Activated naive CD8-positive, alpha-beta T cell treated with anti-CD3 and anti-CD28 coated beads, Interleukin-2, amount 10 ng/mL, durations not matched to agents 7 days and 5 days (primary cell): ENCODE measurements at regions not wholly inside any gene's neighbourhood (a gene's known extent, or its start where the extent isn't known, plus 50 kb on each side); places are given as distances from the start of the nearest gene placed in this dataset.
"Not testable (repeated sequence)": the region's sequence is repeated elsewhere in the genome, so short reads cannot be mapped to it uniquely, and the experiment has no call there.

Experiments
- ATAC-seq: fragments of 150-1000 bp; cut with Tn5 transposase; one replicate; pipeline ENCODE4 v1.10.0; 2021; ENCODE audit warnings: low read depth, moderate library complexity
- POLR2A ChIA-PET: fragments of 350-600 bp; sonication (Branson Sonifier 250); formaldehyde crosslinking; loops from one replicate; lab custom pipeline; 2021; ENCODE audit warnings: antibody characterized with exemption; lab: Charles Lee
- DNase-seq: peaks from one replicate; pipeline ENCODE4 v3.0.0; 2021
- H3K27ac Mint-ChIP-seq: one replicate; pipeline ENCODE4 v1.8.0; 2022; ENCODE audit warnings: mild to moderate bottlenecking, mixed read lengths
- H3K27me3 Mint-ChIP-seq: one replicate; pipeline ENCODE4 v1.8.0; 2022; ENCODE audit warnings: mild to moderate bottlenecking, moderate library complexity, mixed read lengths
- H3K36me3 Mint-ChIP-seq: one replicate; pipeline ENCODE4 v1.8.0; 2021; ENCODE audit warnings: mild to moderate bottlenecking, mixed read lengths
- H3K4me1 Mint-ChIP-seq: one replicate; pipeline ENCODE4 v1.8.0; 2021; ENCODE audit warnings: mixed read lengths
- H3K4me3 Mint-ChIP-seq: one replicate; pipeline ENCODE4 v1.8.0; 2022; ENCODE audit warnings: mild to moderate bottlenecking, moderate library complexity, mixed read lengths
- H3K9me3 Mint-ChIP-seq: one replicate; pipeline ENCODE4 v1.8.0; 2021; ENCODE audit warnings: mixed read lengths

GRCh38 chr2:22055784-22056620 lies 932.2 kb downstream of the TDRD15 start:
- ATAC-seq (no peak), DNase-seq (no peak)
- H3K4me3 Mint-ChIP-seq, result no peak overlapping the region
- no peaks in the 10 kb centered on the region for H3K27me3 Mint-ChIP-seq
- H3K4me1 Mint-ChIP-seq, result no peaks in the 10 kb centered on the region
- H3K9me3 Mint-ChIP-seq, result peaks cover 14% of the 10 kb centered on the region
- H3K27ac Mint-ChIP-seq, result no peak overlapping the region
- H3K36me3 Mint-ChIP-seq, result no peaks in the 10 kb centered on the region
- POLR2A ChIA-PET, result no interaction called here

GRCh38 chr2:22056621-22057132 lies 932.9 kb downstream of the TDRD15 start:
- no peaks in the 10 kb centered on the region for H3K4me1 Mint-ChIP-seq
- DNase-seq (no peak), ATAC-seq (no peak)
- no peaks in the 10 kb centered on the region for H3K27me3 Mint-ChIP-seq
- H3K4me3 Mint-ChIP-seq, result no peak overlapping the region
- no peaks in the 10 kb centered on the region for H3K36me3 Mint-ChIP-seq
- H3K9me3 Mint-ChIP-seq, result peaks cover 9% of the 10 kb centered on the region
- H3K27ac Mint-ChIP-seq, result no peak overlapping the region
- POLR2A ChIA-PET, result no interaction called here

GRCh38 chr2:22062679-22063078 lies 938.9 kb downstream of the TDRD15 start:
- Mint-ChIP-seq H3K4me1 (no peaks in the 10 kb centered on the region), H3K36me3 (no peaks in the 10 kb centered on the region), H3K9me3 (peaks cover 3% of the 10 kb centered on the region), H3K27me3 (no peaks in the 10 kb centered on the region), H3K27ac (no peak overlapping the region), H3K4me3 (no peak overlapping the region)
- DNase-seq (no peak), ATAC-seq (no peak)
- POLR2A ChIA-PET, result no interaction called here

GRCh38 chr2:22076454-22076853 lies 952.7 kb downstream of the TDRD15 start:
- POLR2A ChIA-PET, result no interaction called here
- Mint-ChIP-seq H3K4me1 (no peaks in the 10 kb centered on the region), H3K27ac (no peak overlapping the region), H3K9me3 (peaks cover 8% of the 10 kb centered on the region), H3K36me3 (no peaks in the 10 kb centered on the region), H3K4me3 (no peak overlapping the region), H3K27me3 (no peaks in the 10 kb centered on the region)
- DNase-seq (no peak), ATAC-seq (no peak)

GRCh38 chr2:22078701-22079100 lies 954.9 kb downstream of the TDRD15 start:
- Mint-ChIP-seq H3K36me3 (no peaks in the 10 kb centered on the region), H3K4me1 (no peaks in the 10 kb centered on the region), H3K9me3 (peaks cover 3% of the 10 kb centered on the region), H3K4me3 (no peak overlapping the region), H3K27me3 (no peaks in the 10 kb centered on the region), H3K27ac (no peak overlapping the region)
- DNase-seq (no peak), ATAC-seq (no peak)
- POLR2A ChIA-PET, result no interaction called here

GRCh38 chr2:22079583-22079982 lies 955.8 kb downstream of the TDRD15 start:
- DNase-seq (no peak), ATAC-seq (no peak)
- no peak overlapping the region for H3K4me3 Mint-ChIP-seq
- no peak overlapping the region for H3K27ac Mint-ChIP-seq
- POLR2A ChIA-PET, result no interaction called here
- no peaks in the 10 kb centered on the region for H3K4me1 Mint-ChIP-seq
- no peaks in the 10 kb centered on the region for H3K9me3 Mint-ChIP-seq
- no peaks in the 10 kb centered on the region for H3K27me3 Mint-ChIP-seq
- no peaks in the 10 kb centered on the region for H3K36me3 Mint-ChIP-seq

GRCh38 chr2:22086726-22087125 lies 963.0 kb downstream of the TDRD15 start:
- H3K4me1 Mint-ChIP-seq, result no peaks in the 10 kb centered on the region
- H3K27ac Mint-ChIP-seq, result no peak overlapping the region
- POLR2A ChIA-PET, result no interaction called here
- H3K27me3 Mint-ChIP-seq, result no peaks in the 10 kb centered on the region
- H3K36me3 Mint-ChIP-seq, result no peaks in the 10 kb centered on the region
- no peak for DNase-seq
- H3K9me3 Mint-ChIP-seq, result no peaks in the 10 kb centered on the region
- ATAC-seq, result no peak
- no peak overlapping the region for H3K4me3 Mint-ChIP-seq

- POLR2A ChIA-PET, H3K27ac Mint-ChIP-seq, H3K27me3 Mint-ChIP-seq, ATAC-seq, DNase-seq, H3K36me3 Mint-ChIP-seq, H3K4me1 Mint-ChIP-seq, H3K9me3 Mint-ChIP-seq, H3K4me3 Mint-ChIP-seq: not testable (repeated sequence)
Measured at GRCh38 chr2:22103617-22104016, 979.8 kb downstream of the TDRD15 start.

GRCh38 chr2:22110244-22110651 lies 986.5 kb downstream of the TDRD15 start:
- Mint-ChIP-seq H3K36me3 (no peaks in the 10 kb centered on the region), H3K4me3 (no peak overlapping the region), H3K9me3 (peaks cover 3% of the 10 kb centered on the region), H3K27me3 (no peaks in the 10 kb centered on the region), H3K27ac (no peak overlapping the region), H3K4me1 (no peaks in the 10 kb centered on the region)
- DNase-seq (no peak), ATAC-seq (no peak)
- POLR2A ChIA-PET, result no interaction called here

- no peaks in the 10 kb centered on the region for H3K27me3 Mint-ChIP-seq
- H3K4me1 Mint-ChIP-seq, result no peaks in the 10 kb centered on the region
- POLR2A ChIA-PET, result no interaction called here
- no peak overlapping the region for H3K27ac Mint-ChIP-seq
- H3K9me3 Mint-ChIP-seq, result peaks cover 9% of the 10 kb centered on the region
- no peak overlapping the region for H3K4me3 Mint-ChIP-seq
- H3K36me3 Mint-ChIP-seq, result no peaks in the 10 kb centered on the region
- no peak for DNase-seq
- no peak for ATAC-seq
Measured at GRCh38 chr2:22124003-22124402, 1000.2 kb downstream of the TDRD15 start.

- H3K27me3 Mint-ChIP-seq, result no peaks in the 10 kb centered on the region
- H3K4me1 Mint-ChIP-seq, result no peaks in the 10 kb centered on the region
- peaks cover 7% of the 10 kb centered on the region for H3K9me3 Mint-ChIP-seq
- DNase-seq (no peak), ATAC-seq (no peak)
- H3K4me3 Mint-ChIP-seq, result no peak overlapping the region
- POLR2A ChIA-PET, result no interaction called here
- no peaks in the 10 kb centered on the region for H3K36me3 Mint-ChIP-seq
- no peak overlapping the region for H3K27ac Mint-ChIP-seq
Measured at GRCh38 chr2:22126106-22126505, 1002.3 kb downstream of the TDRD15 start.

GRCh38 chr2:22126978-22127377 lies 1003.2 kb downstream of the TDRD15 start:
- Mint-ChIP-seq H3K27ac (no peak overlapping the region), H3K4me3 (no peak overlapping the region), H3K27me3 (no peaks in the 10 kb centered on the region)

GRCh38 chr2:22134421-22134820 lies 1010.7 kb downstream of the TDRD15 start:
- Mint-ChIP-seq H3K27me3 (no peaks in the 10 kb centered on the region), H3K4me3 (no peak overlapping the region), H3K36me3 (no peaks in the 10 kb centered on the region), H3K4me1 (no peaks in the 10 kb centered on the region), H3K9me3 (peaks cover 2% of the 10 kb centered on the region), H3K27ac (no peak overlapping the region)
- DNase-seq, result no peak
- POLR2A ChIA-PET, result no interaction called here
- no peak for ATAC-seq

More at GRCh38 chr2:22126978-22127377, 1003.2 kb downstream of the TDRD15 start:
- ATAC-seq, result no peak
- Mint-ChIP-seq H3K4me1 (no peaks in the 10 kb centered on the region), H3K36me3 (no peaks in the 10 kb centered on the region), H3K9me3 (peaks cover 7% of the 10 kb centered on the region)
- POLR2A ChIA-PET, result no interaction called here
- no peak for DNase-seq

GRCh38 chr2:22136446-22136845 lies 1012.7 kb downstream of the TDRD15 start:
- POLR2A ChIA-PET, result no interaction called here
- Mint-ChIP-seq H3K36me3 (no peaks in the 10 kb centered on the region), H3K4me3 (no peak overlapping the region), H3K9me3 (peaks cover 4% of the 10 kb centered on the region), H3K4me1 (no peaks in the 10 kb centered on the region), H3K27me3 (no peaks in the 10 kb centered on the region), H3K27ac (no peak overlapping the region)
- DNase-seq, result no peak
- no peak for ATAC-seq
